Common myeloid progenitor, CD34-positive (primary cell): ENCODE measurements at regions not wholly inside any gene's neighbourhood (a gene's known extent, or its start where the extent isn't known, plus 50 kb on each side); places are given as distances from the start of the nearest gene placed in this dataset.
"Not testable (repeated sequence)": the region's sequence is repeated elsewhere in the genome, so short reads cannot be mapped to it uniquely, and the experiment has no call there.

ENCODE experiments used
- CTCF ChIA-PET: fragments of 350-600 bp; sonication (Branson Sonifier 250); formaldehyde crosslinking; loops from one replicate; lab custom pipeline; 2021; ENCODE audit warnings: antibody characterized with exemption; lab: Charles Lee
- POLR2A ChIA-PET: fragments of 350-600 bp; sonication (Branson Sonifier 250); formaldehyde crosslinking; loops from one replicate; lab custom pipeline; 2021; ENCODE audit warnings: antibody characterized with exemption; lab: Charles Lee
- DNase-seq, 3 donors: peaks; one replicate each; pipeline versions ENCODE4 v3.0.0 to v3.0.0-alpha.2; 2013
- H3K27ac ChIP-seq, 2 experiments: 1 replicate in 1 of 2; 2 replicates in 1 of 2; pipeline ENCODE4 v1.7.0; 2013; ENCODE audit warnings: inconsistent platforms in 2 of 2, low read length in 2 of 2, mild to moderate bottlenecking in 2 of 2, low read depth in 1 of 2, moderate library complexity in 1 of 2; ENCODE audit not compliant: severe bottlenecking in 2 of 2, insufficient read depth in 1 of 2, poor library complexity in 1 of 2
- H3K27me3 ChIP-seq, 5 experiments: replicated peaks in 2 of 5; 1 replicate in 3 of 5; 2 replicates in 2 of 5; pipeline versions ENCODE4 v1.6.1 to v1.7.0; 2013; ENCODE audit warnings: low read length in 4 of 5, mild to moderate bottlenecking in 2 of 5, moderate library complexity in 2 of 5, inconsistent platforms in 1 of 5; ENCODE audit not compliant: insufficient read depth in 5 of 5, control insufficient read depth in 4 of 5
- H3K36me3 ChIP-seq, 4 experiments: 1 replicate in 2 of 4; 2 replicates in 2 of 4; pipeline versions ENCODE4 v1.6.1 to v1.7.0; 2013; ENCODE audit warnings: low read length in 3 of 4, control low read depth in 1 of 4, mild to moderate bottlenecking in 1 of 4; ENCODE audit not compliant: control insufficient read depth in 4 of 4, insufficient read depth in 4 of 4
- H3K4me1 ChIP-seq, 4 experiments: 1 replicate in 3 of 4; 2 replicates in 1 of 4; pipeline versions ENCODE4 v1.6.1 to v1.7.1; 2013; ENCODE audit warnings: low read length in 3 of 4, mild to moderate bottlenecking in 3 of 4, control low read depth in 1 of 4, inconsistent platforms in 1 of 4, moderate library complexity in 1 of 4; ENCODE audit not compliant: control insufficient read depth in 4 of 4, insufficient read depth in 4 of 4; ENCODE audit errors: control extremely low read depth in 1 of 4
- H3K4me3 ChIP-seq, 7 experiments: 1 replicate in 4 of 7; 2 replicates in 3 of 7; pipeline versions ENCODE4 v1.5.1 to v1.7.0; 2013; ENCODE audit warnings: mild to moderate bottlenecking in 7 of 7, low read length in 6 of 7, moderate library complexity in 6 of 7, inconsistent platforms in 2 of 7, low read depth in 2 of 7, control low read depth in 1 of 7; ENCODE audit not compliant: insufficient read depth in 4 of 7, control insufficient read depth in 1 of 7; ENCODE audit errors: extremely low read depth in 1 of 7
- H3K9me3 ChIP-seq, 5 experiments: 1 replicate in 4 of 5; 2 replicates in 1 of 5; pipeline versions ENCODE4 v1.6.1 to v1.7.1; 2013; ENCODE audit warnings: low read length in 4 of 5, mild to moderate bottlenecking in 2 of 5, inconsistent platforms in 1 of 5, low read depth in 1 of 5, moderate library complexity in 1 of 5; ENCODE audit not compliant: control insufficient read depth in 4 of 5, insufficient read depth in 2 of 5; ENCODE audit errors: control extremely low read depth in 1 of 5
- WGBS: methylation state at CpG from one replicate; pipeline ENCODE4 v1.1.5; 2013; ENCODE audit not compliant: insufficient coverage; 5-methylcytosine and 5-hydroxymethylcytosine counted together

GRCh38 chr7:22051886-22052673 lies 106.4 kb upstream of the CDCA7L start:
- WGBS: 90% methylated on average over 10 of the region's 14 CpGs
- H3K4me1 ChIP-seq: no peaks in the 10 kb centered on the region
- no peaks in the 10 kb centered on the region for H3K9me3 ChIP-seq
- ChIA-PET POLR2A (no interaction called here), CTCF (interaction anchor here (0.9 to 1.6 kb wide), 2 partner anchors 9 to 58 kb away, joined by 4 read pairs; no protein-coding TSS in a partner anchor)
- no peak for DNase-seq
- H3K27ac ChIP-seq: no peak overlapping the region
- no peak overlapping the region for H3K4me3 ChIP-seq
- no peaks in the 10 kb centered on the region for H3K36me3 ChIP-seq
- no peaks in the 10 kb centered on the region for H3K27me3 ChIP-seq

GRCh38 chr7:22049766-22050500 lies 104.2 kb upstream of the CDCA7L start:
- Histone ChIP-seq H3K9me3 (no peaks in the 10 kb centered on the region), H3K4me1 (no peaks in the 10 kb centered on the region), H3K36me3 (no peaks in the 10 kb centered on the region), H3K4me3 (no peak overlapping the region), H3K27ac (no peak overlapping the region), H3K27me3 (no peaks in the 10 kb centered on the region)
- no peak for DNase-seq
- ChIA-PET CTCF (no interaction called here), POLR2A (no interaction called here)
- 98% methylated on average over 16 of the region's 17 CpGs for WGBS

- H3K4me1 ChIP-seq: no peaks in the 10 kb centered on the region
- no peaks in the 10 kb centered on the region for H3K27me3 ChIP-seq
- WGBS: 84% methylated on average over 3 of the region's 5 CpGs
- no peak for DNase-seq
- POLR2A ChIA-PET: no interaction called here
- no peak overlapping the region for H3K27ac ChIP-seq
- CTCF ChIA-PET: interaction anchor here (1.5 kb wide), 1 partner anchor 9 kb away, joined by 4 read pairs; no protein-coding TSS in a partner anchor
- H3K9me3 ChIP-seq: peaks cover 0 to 1% (median 0%) of the 10 kb centered on the region in 5 experiments
- no peak overlapping the region for H3K4me3 ChIP-seq
- no peaks in the 10 kb centered on the region for H3K36me3 ChIP-seq
These were observed 97.7 kb upstream of the CDCA7L start for GRCh38 chr7:22043367-22043766.

- no CpG with 5 or more reads among the region's 4 CpGs for WGBS
- no peak for DNase-seq
- no peak overlapping the region for H3K4me3 ChIP-seq
- no peaks in the 10 kb centered on the region for H3K27me3 ChIP-seq
- CTCF ChIA-PET: no interaction called here
- no peaks in the 10 kb centered on the region for H3K4me1 ChIP-seq
- H3K9me3 ChIP-seq: peaks cover 0 to 1% (median 0%) of the 10 kb centered on the region in 5 experiments
- H3K36me3 ChIP-seq: no peaks in the 10 kb centered on the region
- POLR2A ChIA-PET: no interaction called here
- no peak overlapping the region for H3K27ac ChIP-seq
These were observed 95.4 kb upstream of the CDCA7L start for GRCh38 chr7:22040923-22041595.

GRCh38 chr7:22039670-22040069 lies 94.0 kb upstream of the CDCA7L start:
- no peak for DNase-seq
- WGBS: no CpG with 5 or more reads among the region's 1 CpG
- H3K27ac ChIP-seq: no peak overlapping the region
- ChIA-PET CTCF (no interaction called here), POLR2A (interaction anchor here (0.6 kb wide), 1 partner anchor 360 kb away, joined by 3 read pairs; no protein-coding TSS in a partner anchor)
- H3K4me1 ChIP-seq: no peaks in the 10 kb centered on the region
- no peaks in the 10 kb centered on the region for H3K36me3 ChIP-seq
- no peak overlapping the region for H3K4me3 ChIP-seq
- H3K9me3 ChIP-seq: peaks cover 0 to 1% (median 0%) of the 10 kb centered on the region in 5 experiments
- H3K27me3 ChIP-seq: no peaks in the 10 kb centered on the region

- CTCF ChIA-PET: interaction anchor here (0.6 kb wide), 1 partner anchor 48 kb away, joined by 3 read pairs; no protein-coding TSS in a partner anchor
- H3K4me1 ChIP-seq, H3K27me3 ChIP-seq, H3K9me3 ChIP-seq, H3K27ac ChIP-seq, DNase-seq, POLR2A ChIA-PET, H3K36me3 ChIP-seq, H3K4me3 ChIP-seq: not testable (repeated sequence)
- WGBS: 95% methylated on average over 19 of the region's 26 CpGs
These were observed 86.7 kb upstream of the CDCA7L start for GRCh38 chr7:22032356-22032755.
